BLaER1 (cell line): ENCODE measurements at regions not wholly inside any gene's neighbourhood (a gene's known extent, or its start where the extent isn't known, plus 50 kb on each side); places are given as distances from the start of the nearest gene placed in this dataset.
"Not testable (repeated sequence)": the region's sequence is repeated elsewhere in the genome, so short reads cannot be mapped to it uniquely, and the experiment has no call there.

Source experiments
- H3K27ac ChIP-seq: shearing (Covaris generic); formaldehyde crosslinking; 2 replicates; pipeline ENCODE4 v1.8.1; 2022
- H3K27me3 ChIP-seq: shearing (Covaris generic); formaldehyde crosslinking; 2 replicates; pipeline ENCODE4 v1.8.1; 2022
- H3K36me3 ChIP-seq: shearing (Covaris generic); formaldehyde crosslinking; 2 replicates; pipeline ENCODE4 v1.8.1; 2022
- H3K4me1 ChIP-seq: shearing (Covaris generic); formaldehyde crosslinking; 2 replicates; pipeline ENCODE4 v1.8.1; 2022
- H3K4me2 ChIP-seq: shearing (Covaris generic); formaldehyde crosslinking; 2 replicates; pipeline ENCODE4 v1.8.1; 2022
- H3K4me3 ChIP-seq: shearing (Covaris generic); formaldehyde crosslinking; 2 replicates; pipeline ENCODE4 v1.8.1; 2022
- H3K9ac ChIP-seq: shearing (Covaris generic); formaldehyde crosslinking; 2 replicates; pipeline ENCODE4 v1.8.1; 2022
- H3K9me3 ChIP-seq: shearing (Covaris generic); formaldehyde crosslinking; 2 replicates; pipeline ENCODE4 v1.8.1; 2022
- H4K20me1 ChIP-seq: shearing (Covaris generic); formaldehyde crosslinking; 2 replicates; pipeline ENCODE4 v1.8.1; 2022
- Cebpa-rat ChIP-seq: shearing (Covaris generic); IDR thresholded peaks from 2 replicates; pipeline ENCODE4 v1.8.1; 2022

- H3K36me3 ChIP-seq: no peaks in the 10 kb centered on the region
- H3K9ac ChIP-seq: no peak overlapping the region
- H3K27me3 ChIP-seq: no peaks in the 10 kb centered on the region
- H3K4me1 ChIP-seq: no peaks in the 10 kb centered on the region
- no peak for TF ChIP-seq Cebpa-rat
- H3K4me3 ChIP-seq: no peak overlapping the region
- H3K9me3 ChIP-seq: no peaks in the 10 kb centered on the region
- no peaks in the 10 kb centered on the region for H4K20me1 ChIP-seq
- no peak overlapping the region for H3K4me2 ChIP-seq
- H3K27ac ChIP-seq: no peak overlapping the region
These were observed 393.1 kb upstream of the ARRDC3 start for GRCh38 chr5:91776249-91776648.

GRCh38 chr5:91770400-91770799 lies 387.3 kb upstream of the ARRDC3 start:
- Histone ChIP-seq H3K4me1 (no peaks in the 10 kb centered on the region), H3K27me3 (no peaks in the 10 kb centered on the region), H4K20me1 (no peaks in the 10 kb centered on the region), H3K36me3 (no peaks in the 10 kb centered on the region), H3K27ac (no peak overlapping the region), H3K9ac (no peak overlapping the region), H3K4me2 (no peak overlapping the region), H3K4me3 (no peak overlapping the region), H3K9me3 (no peaks in the 10 kb centered on the region)
- TF ChIP-seq Cebpa-rat: no peak

- H3K4me3 ChIP-seq, H3K36me3 ChIP-seq, H3K27me3 ChIP-seq, H3K4me1 ChIP-seq, H3K9me3 ChIP-seq, H4K20me1 ChIP-seq, H3K27ac ChIP-seq, H3K9ac ChIP-seq, H3K4me2 ChIP-seq: not testable (repeated sequence)
These were observed 374.3 kb upstream of the ARRDC3 start for GRCh38 chr5:91757383-91757782.

GRCh38 chr5:91754990-91755389 lies 371.9 kb upstream of the ARRDC3 start:
- Histone ChIP-seq H3K36me3 (no peaks in the 10 kb centered on the region), H3K4me2 (no peak overlapping the region), H3K27ac (no peak overlapping the region), H3K9me3 (no peaks in the 10 kb centered on the region), H3K27me3 (no peaks in the 10 kb centered on the region), H3K4me1 (no peaks in the 10 kb centered on the region), H4K20me1 (no peaks in the 10 kb centered on the region), H3K9ac (no peak overlapping the region), H3K4me3 (no peak overlapping the region)
- no peak for TF ChIP-seq Cebpa-rat

- not testable (repeated sequence) for H3K9ac ChIP-seq, H3K27me3 ChIP-seq, H3K27ac ChIP-seq, H4K20me1 ChIP-seq, H3K4me1 ChIP-seq, H3K9me3 ChIP-seq, H3K4me3 ChIP-seq, H3K4me2 ChIP-seq, H3K36me3 ChIP-seq
These were observed 361.4 kb upstream of the ARRDC3 start for GRCh38 chr5:91744470-91744869.

GRCh38 chr5:91742550-91742949 lies 359.4 kb upstream of the ARRDC3 start:
- no peaks in the 10 kb centered on the region for H4K20me1 ChIP-seq
- no peak overlapping the region for H3K9ac ChIP-seq
- H3K27ac ChIP-seq: no peak overlapping the region
- H3K4me3 ChIP-seq: no peak overlapping the region
- H3K9me3 ChIP-seq: no peaks in the 10 kb centered on the region
- TF ChIP-seq Cebpa-rat: no peak
- H3K27me3 ChIP-seq: no peaks in the 10 kb centered on the region
- no peaks in the 10 kb centered on the region for H3K36me3 ChIP-seq
- no peaks in the 10 kb centered on the region for H3K4me1 ChIP-seq
- H3K4me2 ChIP-seq: no peak overlapping the region

GRCh38 chr5:91741764-91742505 lies 358.8 kb upstream of the ARRDC3 start:
- no peaks in the 10 kb centered on the region for H3K36me3 ChIP-seq

GRCh38 chr5:91730026-91730425 lies 346.9 kb upstream of the ARRDC3 start:
- Histone ChIP-seq H3K4me2 (no peak overlapping the region), H3K4me3 (no peak overlapping the region), H3K4me1 (no peaks in the 10 kb centered on the region), H3K36me3 (no peaks in the 10 kb centered on the region), H3K27ac (no peak overlapping the region), H3K9me3 (no peaks in the 10 kb centered on the region), H4K20me1 (no peaks in the 10 kb centered on the region), H3K27me3 (no peaks in the 10 kb centered on the region), H3K9ac (no peak overlapping the region)
- TF ChIP-seq Cebpa-rat: no peak

More at GRCh38 chr5:91741764-91742505, 358.8 kb upstream of the ARRDC3 start:
- Histone ChIP-seq H3K4me2 (no peak overlapping the region), H3K9ac (no peak overlapping the region), H3K4me1 (no peaks in the 10 kb centered on the region), H3K4me3 (no peak overlapping the region), H3K9me3 (no peaks in the 10 kb centered on the region), H3K27ac (no peak overlapping the region), H4K20me1 (no peaks in the 10 kb centered on the region), H3K27me3 (no peaks in the 10 kb centered on the region)
- no peak for TF ChIP-seq Cebpa-rat

- Histone ChIP-seq H3K4me1 (no peaks in the 10 kb centered on the region), H3K4me2 (no peak overlapping the region), H3K27ac (no peak overlapping the region), H4K20me1 (no peaks in the 10 kb centered on the region), H3K36me3 (no peaks in the 10 kb centered on the region), H3K27me3 (no peaks in the 10 kb centered on the region), H3K9me3 (no peaks in the 10 kb centered on the region), H3K4me3 (no peak overlapping the region), H3K9ac (no peak overlapping the region)
- TF ChIP-seq Cebpa-rat: no peak
These were observed 344.3 kb upstream of the ARRDC3 start for GRCh38 chr5:91727463-91727862.

- TF ChIP-seq Cebpa-rat: no peak
- H4K20me1 ChIP-seq: no peaks in the 10 kb centered on the region
- H3K36me3 ChIP-seq: no peaks in the 10 kb centered on the region
- H3K4me2 ChIP-seq: no peak overlapping the region
- H3K4me3 ChIP-seq: no peak overlapping the region
- no peaks in the 10 kb centered on the region for H3K27me3 ChIP-seq
- no peaks in the 10 kb centered on the region for H3K9me3 ChIP-seq
- no peaks in the 10 kb centered on the region for H3K4me1 ChIP-seq
- no peak overlapping the region for H3K9ac ChIP-seq
- no peak overlapping the region for H3K27ac ChIP-seq
These were observed 339.8 kb upstream of the ARRDC3 start for GRCh38 chr5:91722736-91723467.

- Histone ChIP-seq H3K36me3 (no peaks in the 10 kb centered on the region), H3K27ac (no peak overlapping the region), H3K4me2 (no peak overlapping the region), H3K4me1 (no peaks in the 10 kb centered on the region), H4K20me1 (no peaks in the 10 kb centered on the region), H3K4me3 (no peak overlapping the region), H3K9me3 (no peaks in the 10 kb centered on the region), H3K9ac (no peak overlapping the region), H3K27me3 (no peaks in the 10 kb centered on the region)
- no peak for TF ChIP-seq Cebpa-rat
These were observed 329.6 kb upstream of the ARRDC3 start for GRCh38 chr5:91712718-91713117.
